Activated T-cell treated with anti-CD3 and anti-CD28 coated beads for 4 hours (primary cell): ENCODE measurements at regions not wholly inside any gene's neighbourhood (a gene's known extent, or its start where the extent isn't known, plus 50 kb on each side); places are given as distances from the start of the nearest gene placed in this dataset.

ENCODE experiments used
- DNase-seq: peaks from one replicate; pipeline ENCODE4 v3.0.0-alpha.2; 2020

DNA sequence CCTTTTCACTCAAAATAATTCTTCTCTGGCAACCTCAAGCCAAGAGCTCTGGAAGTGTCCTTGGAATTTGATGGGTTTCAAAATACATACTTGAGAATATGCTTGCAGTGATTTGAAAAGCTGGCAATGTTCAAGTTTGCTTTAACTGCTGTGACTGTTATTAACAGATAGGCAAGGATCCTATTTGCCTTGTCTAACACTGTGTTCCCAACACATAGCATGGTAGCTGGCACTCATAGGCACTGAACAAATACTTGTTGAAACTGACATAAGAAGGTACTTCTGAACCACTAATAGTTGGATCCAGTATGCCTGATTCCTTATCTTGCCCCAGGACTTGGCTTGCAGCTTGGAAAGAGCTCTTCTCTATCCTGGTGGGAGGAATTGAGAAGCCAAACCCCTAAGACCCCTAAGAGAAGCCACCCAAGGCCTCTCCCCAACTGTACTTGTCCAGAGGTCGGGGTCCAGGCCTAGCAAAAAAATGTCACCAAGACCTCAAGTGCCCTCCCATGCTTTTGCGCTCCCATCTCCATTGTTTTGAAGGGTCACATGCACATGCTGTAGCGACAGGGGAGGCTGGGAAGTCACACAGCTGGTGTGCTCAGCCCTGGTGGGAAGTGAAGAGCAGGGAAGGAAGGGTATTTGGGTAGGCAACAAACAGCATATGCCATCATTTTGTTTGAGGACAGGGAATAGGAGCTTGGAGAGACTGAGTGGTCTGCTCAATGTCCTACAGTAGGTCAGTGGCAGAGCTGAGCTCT is 118.4 kb upstream of the HAAO start:
- DNase-seq, result no peak

DNA sequence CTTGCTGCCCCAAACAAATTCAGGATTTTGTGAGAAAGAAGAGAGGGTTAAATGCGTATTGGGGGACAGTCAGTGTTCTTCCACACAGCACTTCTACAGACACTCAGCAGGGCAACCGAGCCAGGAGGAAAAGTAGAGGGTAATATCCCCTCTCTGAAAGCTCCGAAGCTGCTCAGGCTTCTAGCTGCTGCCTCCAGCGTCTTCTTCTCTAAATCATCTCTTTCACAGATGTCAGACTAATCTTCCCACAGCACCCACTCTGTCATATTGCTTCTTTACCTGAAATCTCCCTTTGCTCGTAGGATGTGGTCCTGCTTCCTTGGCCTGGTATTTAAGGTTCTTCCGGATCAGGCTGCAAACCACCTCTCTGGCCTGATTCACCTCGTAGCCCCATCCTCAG is 117.6 kb upstream of the HAAO start:
- no peak for DNase-seq

DNA sequence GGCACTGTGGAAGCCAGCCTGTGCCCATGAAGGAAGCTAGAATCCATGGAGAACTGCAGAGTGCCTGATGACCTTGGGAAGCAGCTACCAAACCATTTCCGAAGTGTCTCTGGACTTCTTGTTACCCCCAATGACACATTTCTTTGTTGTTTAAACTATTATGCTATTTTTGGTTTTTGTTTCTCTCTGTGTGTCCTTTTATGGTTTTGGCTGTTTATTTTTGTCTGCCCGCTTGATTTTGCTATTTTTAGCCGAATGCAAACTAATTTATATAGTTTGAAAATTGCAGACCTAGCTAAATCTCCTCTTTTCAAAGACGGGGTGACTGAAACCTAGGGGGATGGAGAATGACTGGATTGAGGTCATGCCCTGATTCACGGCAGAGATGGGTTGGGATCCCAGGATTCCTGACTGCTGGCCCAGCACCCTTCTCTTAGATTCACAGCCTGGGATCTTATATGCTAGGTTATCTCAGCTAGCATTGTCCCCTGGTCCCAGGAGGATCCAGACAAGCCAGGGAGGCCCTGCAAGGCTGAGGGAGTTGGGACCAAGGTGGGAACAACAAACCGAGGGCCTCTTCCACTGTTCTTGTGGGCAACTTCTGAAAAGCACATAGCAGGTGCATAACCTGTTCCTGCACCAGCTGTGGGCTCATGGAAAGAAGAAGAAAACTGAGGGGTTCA is 116.3 kb upstream of the HAAO start:
- DNase-seq, result no peak

DNA sequence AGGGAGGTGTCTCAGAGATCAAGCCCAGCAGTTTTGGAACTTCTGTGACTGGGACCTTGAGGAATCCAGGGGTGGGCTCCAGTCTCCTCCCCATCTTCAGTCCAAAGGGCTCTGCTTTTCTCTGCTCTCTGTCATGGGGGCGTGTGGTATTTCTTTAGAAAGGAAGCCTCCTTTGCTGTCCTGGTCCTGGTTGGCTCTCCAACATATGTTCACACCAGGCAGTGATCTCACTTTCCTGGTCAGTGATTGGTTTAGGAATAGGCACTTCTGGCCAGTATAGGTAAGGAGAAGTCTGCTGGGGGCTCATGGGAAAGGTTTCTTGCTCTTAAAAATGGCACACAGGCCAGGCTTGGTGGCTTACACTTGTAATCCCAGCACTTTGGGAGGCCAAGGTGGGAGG is 115.5 kb upstream of the HAAO start:
- no peak for DNase-seq

DNA sequence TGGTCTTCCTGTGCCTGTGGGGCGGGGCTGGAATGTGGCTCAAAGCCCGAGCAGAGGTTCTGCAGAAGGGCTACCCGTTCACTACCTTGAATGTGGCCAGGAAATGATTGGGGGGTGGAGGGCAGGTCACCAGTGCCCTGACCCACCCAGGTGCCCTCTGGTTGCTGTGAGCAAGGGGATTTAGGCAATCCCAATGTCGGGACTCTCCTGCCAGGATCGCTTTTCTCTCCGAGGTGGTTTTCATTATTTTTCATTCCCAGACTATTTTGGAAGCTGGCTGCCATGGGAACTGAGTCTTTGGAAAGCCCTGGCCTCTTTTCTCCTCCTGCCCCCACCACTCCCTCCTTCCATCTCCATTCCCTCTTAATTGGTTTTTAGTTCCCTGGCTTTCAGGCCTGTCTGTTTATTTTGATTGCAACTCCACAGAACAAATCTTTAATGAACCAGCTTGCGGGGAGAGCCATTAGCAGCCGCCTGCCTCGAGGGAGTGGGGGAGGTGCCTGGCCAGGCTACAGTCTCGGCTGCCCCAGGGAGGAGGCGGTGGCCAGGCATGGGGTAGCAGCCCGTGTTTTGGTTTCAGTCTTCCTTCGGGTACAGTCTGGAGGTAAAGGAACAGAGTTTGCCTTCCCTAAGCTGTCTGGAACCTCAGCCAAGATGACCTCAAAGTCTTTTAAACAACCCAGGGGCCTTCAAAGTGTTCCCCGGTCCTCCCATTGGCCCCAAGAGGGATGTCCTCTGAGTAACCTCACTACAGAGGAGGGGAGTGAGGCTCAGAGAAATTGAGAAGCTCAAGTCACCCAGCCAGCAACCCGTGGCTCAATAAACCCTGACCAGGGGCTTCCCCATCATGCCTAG is 114.4 kb upstream of the HAAO start:
- no peak for DNase-seq

DNA sequence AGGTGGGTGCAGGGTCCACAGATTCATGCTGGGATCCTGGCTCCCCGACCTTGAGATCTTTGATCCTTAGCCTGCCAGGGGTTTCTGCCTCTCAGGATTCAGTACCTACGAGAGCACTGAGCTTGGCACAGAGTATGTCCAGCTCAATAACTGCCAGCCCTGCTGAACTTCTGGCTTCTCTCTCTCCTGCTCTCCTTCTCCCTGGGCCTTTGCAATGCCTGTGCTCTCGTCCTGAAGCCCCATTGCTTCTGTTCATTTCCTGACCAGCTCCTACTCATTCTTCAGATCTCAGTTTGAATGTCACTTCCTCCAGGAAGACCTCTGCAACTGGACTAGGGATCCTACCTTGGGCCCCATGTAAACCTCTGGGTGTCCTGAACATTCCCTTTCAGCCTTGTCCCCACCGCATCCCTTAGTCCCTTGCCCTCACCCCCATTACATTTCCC is 113.8 kb upstream of the HAAO start:
- no peak for DNase-seq

DNA sequence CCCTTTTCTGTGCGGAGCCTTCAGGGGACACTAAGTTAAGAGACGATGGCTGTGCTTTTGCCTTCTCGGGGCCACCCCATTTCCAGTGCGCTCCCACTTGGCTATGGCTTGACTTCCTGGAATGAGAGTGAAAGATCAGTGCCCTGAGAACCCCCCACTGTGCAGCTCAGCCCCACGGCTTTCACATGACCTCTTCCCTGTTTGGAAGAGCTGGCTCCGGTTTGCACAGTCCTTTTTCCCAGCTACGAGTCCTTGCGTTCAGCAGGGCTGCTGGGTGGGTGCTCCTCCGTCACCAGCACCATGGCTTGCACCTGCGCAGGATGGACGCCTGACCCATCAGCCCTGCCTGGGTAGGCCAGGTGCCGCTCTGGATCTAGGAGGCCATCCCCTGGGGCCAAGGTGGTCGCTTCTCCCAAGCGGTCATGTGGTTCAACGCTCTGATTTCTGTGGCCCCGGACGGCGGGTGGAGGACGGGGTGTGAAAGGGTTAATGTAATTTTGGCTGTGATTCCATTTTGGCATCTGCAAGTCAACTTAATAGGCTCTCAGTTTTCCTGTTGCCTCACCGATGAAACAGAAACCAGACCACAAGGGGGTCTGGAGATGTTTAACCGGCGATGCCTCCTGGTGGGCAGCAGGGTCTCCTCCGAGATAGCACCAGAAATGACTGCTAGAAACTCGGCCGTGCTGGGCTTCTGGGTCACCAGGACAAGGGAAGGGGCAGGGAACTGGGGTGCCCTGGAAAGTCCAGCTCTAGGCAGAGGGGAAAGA is 113.1 kb upstream of the HAAO start:
- no peak for DNase-seq

DNA sequence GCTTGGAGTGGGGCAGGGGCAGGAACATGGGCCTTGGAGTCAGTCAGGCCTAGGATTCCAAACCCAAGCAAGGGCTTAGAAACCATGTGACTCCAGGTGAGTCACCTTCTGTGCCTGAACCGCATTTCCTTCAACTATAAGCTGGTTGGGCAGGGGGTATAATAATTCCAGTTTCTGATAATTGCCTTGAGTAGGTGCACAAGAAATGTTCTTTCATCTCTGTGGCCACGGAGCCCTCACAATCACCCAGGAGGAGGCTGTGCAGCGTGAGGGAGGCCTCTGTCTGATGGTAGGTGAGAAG is 112.1 kb upstream of the HAAO start:
- DNase-seq, result no peak

DNA sequence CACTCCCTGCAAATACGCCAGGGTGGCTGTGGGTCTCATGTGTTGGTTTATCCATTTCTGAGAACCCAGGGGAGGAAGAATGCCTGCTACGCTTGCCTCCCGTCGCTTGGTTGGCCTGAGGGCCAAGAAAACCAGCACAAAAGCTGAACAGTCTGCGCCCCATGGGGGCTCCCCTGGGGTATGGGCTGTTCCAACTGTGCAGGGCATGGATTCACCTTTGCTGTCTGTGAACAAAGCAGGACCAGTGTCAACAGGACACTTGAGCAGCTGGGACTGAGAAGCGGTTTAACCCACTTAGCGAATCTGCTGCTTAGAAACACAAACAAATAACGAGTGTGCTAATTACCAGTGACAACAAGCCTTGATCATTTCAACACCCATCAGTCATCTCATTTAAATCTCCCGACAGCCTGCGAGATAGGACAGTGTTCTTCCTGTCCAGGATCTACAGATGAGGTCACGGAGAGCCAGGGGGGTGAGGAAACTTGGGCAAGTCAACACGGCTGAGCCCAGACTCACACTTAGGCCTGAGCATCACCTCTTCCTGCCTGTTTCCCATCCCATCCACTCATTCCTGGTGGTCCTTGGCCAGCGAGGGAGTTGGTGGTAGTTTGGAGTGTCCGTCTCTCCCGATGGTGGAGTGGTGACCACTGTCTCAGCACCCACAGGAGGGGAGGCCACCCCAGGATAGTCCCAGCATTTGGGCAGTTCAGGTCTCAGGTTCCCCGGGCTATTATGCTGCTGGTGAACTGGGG is 111.6 kb upstream of the HAAO start:
- DNase-seq, result no peak

DNA sequence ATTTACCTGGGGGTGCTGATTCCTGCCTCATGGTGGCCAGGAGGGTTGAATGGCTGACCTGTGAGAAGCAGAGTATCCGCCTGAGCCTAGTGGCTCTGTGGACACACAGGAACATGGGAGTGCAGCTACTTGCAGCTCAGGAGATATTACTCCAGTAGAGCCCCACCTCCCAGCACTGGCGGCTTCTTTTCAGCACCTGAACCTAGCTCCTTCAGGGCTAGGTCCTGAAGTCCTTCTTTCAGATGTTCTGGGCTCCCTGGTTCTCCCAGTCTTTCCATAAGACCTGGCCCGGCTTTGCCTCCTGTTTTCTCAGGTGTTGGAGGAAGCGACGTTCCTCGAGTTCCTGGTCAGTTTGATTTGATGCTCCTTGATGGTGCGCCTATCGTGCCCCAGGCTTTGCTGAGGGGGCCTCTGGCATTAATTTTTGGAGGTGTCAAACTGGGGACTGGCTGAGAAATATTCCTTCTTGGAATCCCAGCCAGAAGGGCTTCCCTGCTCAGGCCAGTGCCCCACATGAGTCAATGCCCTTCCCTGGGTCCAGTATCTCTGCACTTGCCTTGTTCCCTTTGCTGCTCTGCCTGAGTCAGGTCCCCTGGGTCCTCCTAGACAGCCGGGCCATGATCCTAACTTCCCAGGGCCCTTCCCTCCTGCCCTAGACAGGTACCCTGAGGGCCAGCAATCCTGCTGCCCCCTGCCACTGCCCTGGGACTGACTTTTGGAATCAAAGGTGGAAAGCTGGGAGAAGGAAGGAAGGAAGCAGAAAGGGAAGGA is 110.7 kb upstream of the HAAO start:
- DNase-seq, result no peak

DNA sequence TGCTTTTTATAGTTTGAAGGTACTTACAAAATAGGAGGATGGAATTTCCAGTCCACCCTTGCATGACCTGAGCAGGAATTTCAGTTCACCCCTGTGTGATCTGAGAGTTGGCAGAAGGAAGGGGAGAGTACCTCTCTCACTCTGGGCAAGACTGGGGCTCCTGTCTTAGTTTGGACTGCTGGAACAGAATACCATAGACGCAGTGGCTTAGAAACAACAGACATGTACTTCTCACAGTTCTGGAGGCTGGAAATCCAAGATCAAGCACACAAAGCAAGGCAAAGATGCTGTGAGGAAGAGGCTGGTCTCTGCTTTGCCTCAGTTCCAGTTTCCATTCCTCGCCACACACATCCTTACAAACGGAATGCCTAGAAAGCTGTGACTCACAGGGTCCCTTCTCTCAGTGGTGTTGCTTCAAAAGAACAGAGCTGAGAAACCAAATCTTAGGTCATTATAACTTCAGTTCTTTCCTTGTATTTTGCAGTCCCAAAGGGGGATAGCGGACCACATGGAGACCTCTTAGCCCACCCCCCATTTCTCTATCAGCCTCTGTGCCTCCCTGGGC is 108.8 kb upstream of the HAAO start:
- no peak for DNase-seq

DNA sequence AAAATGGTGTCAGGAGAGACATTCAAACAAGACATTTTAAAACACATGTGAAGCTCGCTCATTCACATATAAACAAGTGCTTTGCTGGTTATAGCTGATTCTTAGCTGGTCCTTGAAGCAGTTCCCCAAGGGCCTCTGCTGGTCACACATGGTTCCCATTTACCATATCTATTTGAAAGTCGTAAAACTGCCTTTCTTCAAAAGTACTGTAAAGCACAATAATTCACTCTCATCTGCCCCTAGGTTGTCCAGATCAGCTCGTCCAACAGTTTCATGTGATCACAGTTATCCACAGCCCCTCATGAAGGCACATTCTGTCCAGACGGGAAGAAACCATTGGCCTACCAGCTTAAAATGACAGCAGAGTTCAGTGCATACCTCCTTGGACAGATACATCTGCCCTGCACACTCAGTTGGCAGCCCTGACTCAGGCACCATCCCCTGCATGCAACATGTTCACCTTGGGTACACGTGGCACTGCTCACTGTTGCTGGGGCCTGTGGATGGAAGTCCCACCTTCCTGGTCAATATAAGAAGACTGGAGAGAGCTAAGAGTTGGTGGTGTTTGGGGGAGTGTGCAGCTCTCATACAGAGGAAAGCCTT is 108.0 kb upstream of the HAAO start:
- DNase-seq, result no peak

DNA sequence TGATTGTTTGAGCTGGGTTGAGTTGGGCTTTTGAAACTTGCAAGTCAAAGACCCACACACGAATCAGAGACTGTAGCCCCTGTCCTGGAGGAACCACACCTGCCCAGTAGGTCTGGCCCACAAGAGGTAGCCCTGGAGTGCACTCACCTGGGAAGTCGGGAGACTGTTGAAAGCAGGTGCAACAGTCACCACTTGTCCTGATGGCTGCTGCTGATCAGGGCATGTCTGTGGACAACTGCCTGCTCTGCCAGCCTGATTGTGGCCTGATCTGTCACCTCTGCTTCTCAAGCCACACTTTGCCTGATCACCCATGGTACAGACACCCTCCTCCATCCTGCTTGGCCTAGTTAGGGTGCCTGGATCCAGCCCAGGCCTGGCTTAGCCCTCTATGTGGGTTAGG is 105.0 kb upstream of the HAAO start:
- no peak for DNase-seq

DNA sequence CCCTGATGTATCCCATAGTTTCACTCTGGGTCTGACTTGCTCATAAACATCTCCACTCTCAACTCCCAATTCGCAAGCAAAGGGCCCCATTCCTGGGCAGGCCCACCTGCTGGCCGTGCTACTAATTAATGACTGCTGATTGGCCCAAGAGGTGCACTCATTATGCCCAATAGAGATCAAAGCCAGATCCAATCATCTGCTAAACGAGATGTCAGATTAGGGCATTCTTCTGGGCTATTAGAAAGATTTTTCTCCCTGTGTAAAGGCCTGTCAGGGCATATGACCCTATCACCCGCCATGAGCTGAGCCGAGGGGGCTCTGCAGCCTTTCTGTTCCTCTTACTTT is 103.4 kb upstream of the HAAO start:
- DNase-seq, result no peak

DNA sequence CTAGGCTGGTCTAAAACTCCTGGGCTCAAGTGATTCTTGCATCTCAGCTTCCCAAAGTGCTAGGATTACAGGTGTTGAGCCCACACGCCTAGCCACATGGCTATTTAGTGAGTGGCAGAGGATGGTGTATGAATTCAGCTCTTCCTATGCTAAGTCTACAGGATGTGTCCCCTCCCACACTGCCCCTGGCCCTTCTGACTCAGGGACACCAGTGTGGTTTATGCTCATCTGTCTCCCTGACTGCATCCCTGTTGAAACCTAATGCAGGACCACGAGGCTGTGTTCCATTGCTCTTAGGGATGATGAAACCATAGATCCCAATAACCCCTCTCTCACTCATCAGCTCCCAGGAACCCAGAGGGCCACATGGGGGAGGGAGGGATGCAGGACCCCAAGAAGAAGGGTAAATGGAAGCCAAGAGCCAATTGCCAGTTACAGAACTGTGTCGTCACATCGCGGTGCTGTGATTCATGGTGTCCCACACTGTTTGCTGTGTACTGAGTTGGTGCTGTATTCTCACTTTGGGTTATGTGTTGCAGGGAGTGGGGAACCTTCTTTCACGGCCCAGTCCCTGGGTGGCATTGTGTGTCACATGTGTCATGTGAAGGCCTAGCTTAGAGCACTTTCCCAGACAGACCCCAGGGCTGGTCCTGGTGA is 102.9 kb upstream of the HAAO start:
- no peak for DNase-seq

DNA sequence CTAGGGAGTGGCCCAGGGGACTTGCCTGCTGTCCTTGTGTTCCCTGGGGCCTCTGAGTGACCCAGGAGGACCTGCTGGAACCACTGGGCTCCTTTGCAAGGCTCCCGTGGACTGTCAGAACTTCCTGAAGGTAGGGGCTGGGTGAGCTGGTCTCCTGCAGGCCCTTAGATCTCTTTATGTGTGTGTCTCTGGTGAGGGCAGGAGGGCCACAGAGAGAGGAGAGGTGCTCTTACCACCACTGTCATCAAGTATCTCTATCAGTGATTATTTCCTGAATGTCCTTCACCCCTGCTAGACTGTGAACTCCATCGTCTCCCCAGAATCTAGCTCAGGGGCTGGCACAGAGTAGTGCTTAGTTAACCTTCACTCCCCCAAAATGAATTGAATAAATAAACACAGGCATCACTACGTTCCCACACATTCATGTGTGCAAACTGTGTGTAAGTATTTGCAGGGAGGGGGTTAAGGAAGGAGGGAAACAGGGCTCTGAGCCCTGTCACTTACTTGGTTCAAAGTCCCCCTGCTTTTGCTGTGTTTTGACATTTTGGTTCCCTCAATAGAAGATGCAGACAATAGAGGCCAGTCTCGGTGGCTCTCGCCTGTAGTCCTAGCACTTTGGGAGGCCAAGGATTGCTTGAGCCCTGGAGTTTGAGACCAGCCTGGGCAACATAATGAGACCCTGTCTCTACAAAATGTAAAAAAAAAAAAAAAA is 100.8 kb upstream of the HAAO start:
- no peak for DNase-seq

DNA sequence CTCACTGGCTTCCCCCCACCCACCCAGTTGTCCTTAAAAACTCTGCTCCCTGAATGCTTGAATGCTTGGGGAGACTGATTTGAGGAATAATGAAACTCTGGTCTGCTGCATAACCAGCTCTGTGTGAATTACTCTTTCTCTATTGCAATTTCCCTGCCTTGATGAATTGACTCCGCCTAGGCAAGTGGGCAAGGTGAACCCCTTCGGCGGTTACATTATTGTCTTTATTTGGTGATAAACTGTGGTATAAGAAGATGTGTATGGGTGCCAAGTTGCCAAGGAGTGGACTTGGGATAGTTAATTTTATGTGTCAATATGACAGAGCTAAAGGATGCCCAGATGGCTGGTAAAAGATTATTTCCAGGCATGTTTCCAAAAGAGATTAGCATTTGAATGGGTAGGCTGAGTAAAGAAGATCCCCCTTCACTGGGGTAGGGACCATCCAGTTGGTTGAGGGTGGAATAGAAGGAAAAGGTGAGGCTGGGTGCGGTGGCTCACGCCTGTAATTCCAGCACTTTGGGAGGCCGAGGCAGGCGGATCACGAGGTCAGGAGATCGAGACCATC is 98.5 kb upstream of the HAAO start:
- DNase-seq, result no peak

DNA sequence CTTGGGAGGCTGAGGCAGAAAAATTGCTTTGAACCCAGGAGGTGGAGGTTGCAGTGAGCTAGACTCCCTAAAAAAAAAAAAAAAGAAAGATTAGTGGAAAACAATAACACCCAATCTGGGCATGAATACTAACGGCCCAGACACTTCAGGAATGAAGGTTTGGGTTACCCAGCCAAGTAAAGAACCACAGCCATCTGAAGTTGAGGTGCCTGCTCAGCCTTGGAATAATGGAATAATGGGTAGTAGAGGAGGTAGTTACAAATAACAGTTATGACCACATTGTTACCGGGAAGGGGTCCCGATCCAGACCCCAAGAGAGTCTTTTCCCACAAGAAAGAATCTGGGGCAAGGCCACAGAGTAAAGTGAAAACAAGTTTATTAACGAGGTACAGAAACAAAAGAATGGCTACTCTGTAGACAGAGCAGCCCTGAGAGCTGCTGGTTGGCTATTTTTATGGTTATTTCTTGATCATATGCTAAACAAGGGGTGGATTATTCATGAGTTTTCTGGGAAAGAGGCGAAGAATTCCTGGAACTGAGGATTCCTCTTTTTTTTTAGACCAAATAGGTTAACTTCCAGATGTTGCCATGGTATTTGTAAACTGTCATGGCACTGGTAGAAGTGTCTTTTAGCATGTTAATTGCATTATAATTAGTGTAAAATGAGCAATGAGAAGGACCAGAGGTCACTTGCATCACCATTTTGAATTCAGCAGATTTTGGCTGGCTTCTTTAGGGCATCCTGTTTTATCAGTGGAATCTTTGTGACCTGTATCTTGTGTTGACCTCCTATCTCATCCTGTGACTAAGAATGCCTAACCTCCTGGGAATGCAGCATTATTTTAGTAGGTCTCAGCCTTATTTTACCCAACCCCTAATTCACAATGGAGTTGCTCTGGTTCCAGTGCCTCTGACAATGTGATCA is 96.2 kb upstream of the HAAO start:
- no peak for DNase-seq
